ENCODE measurements at regions not wholly inside any gene's neighbourhood (a gene's known extent, or its start where the extent isn't known, plus 50 kb on each side); places are given as distances from the start of the nearest gene placed in this dataset.
"Not testable (repeated sequence)": the region's sequence is repeated elsewhere in the genome, so short reads cannot be mapped to it uniquely, and the experiment has no call there.

DNA sequence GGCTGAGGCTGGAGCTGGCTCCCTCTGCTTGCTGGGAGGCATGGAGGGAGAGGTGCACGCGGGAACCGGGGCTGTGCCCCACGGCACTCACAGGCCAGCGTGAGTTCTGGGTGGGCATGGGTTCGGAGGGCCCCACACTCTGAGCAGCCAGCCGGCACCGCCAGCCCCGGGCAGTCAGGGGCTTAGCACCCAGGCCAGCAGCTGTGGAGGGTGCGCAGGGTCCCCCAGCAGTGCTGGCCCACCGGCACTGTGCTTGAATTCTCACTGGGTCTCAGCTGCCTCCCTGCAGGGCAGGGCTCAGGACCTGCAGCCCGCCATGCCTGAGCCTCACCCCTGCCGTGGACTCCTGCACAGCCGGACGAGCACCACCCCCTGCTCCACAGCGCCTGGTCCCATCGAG, 164.9 kb upstream of the PLD5 start:
- intact Hi-C loops (cut with micrococcal nuclease): no loop called here
- no peaks in the 10 kb centered on the region for H3K36me3 Mint-ChIP-seq (ENCODE audit: low read depth)
- H3K9me3 Mint-ChIP-seq: no peaks in the 10 kb centered on the region
- H3K27ac Mint-ChIP-seq: no peak overlapping the region
- H3K27me3 Mint-ChIP-seq (ENCODE audit: low read depth): no peaks in the 10 kb centered on the region
- H3K4me1 Mint-ChIP-seq (ENCODE audit: low read depth): no peaks in the 10 kb centered on the region
- DNase-seq (ENCODE audit: low spot score): no peak
- no peak overlapping the region for H3K4me3 Mint-ChIP-seq (ENCODE audit: low read depth)

DNA sequence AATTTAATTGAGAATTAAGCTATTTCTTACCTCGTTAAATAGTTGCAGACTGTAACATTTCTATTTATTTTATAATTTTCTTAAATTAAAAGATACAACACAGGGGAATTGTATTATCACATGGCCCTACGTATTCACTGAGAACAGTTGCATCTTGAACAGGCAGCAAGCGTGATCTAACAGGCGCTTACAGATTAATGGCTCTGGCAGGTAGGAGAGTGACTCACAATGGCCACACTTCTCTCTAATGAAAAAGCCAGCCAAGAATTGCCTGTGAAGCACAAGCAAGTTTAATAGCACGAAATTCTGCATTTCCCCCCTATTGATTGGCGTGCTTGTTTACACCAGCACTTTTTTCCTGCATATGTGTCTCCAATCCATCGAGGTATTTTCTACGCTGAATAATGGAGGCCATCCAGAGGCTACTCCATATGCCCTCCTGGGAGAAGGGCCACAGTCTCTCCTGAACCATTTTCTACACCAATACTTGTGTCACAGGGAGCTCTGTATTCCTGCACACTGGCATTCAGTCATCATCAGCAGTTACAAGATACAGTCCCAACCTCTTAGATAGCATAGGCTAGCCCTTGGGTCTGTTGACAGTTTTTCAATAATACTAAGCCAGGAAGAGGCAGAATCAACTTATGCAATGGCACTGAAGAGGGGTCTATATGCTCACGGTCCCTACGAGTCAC, 150.6 kb upstream of the PLD5 start:
- Mint-ChIP-seq H3K27me3 (ENCODE audit: low read depth) (no peaks in the 10 kb centered on the region), H3K4me1 (ENCODE audit: low read depth) (no peaks in the 10 kb centered on the region), H3K9me3 (no peaks in the 10 kb centered on the region), H3K4me3 (ENCODE audit: low read depth) (no peak overlapping the region), H3K27ac (no peak overlapping the region), H3K36me3 (ENCODE audit: low read depth) (no peaks in the 10 kb centered on the region)
- intact Hi-C loops (cut with micrococcal nuclease): no loop called here
- no peak for DNase-seq (ENCODE audit: low spot score)

DNA sequence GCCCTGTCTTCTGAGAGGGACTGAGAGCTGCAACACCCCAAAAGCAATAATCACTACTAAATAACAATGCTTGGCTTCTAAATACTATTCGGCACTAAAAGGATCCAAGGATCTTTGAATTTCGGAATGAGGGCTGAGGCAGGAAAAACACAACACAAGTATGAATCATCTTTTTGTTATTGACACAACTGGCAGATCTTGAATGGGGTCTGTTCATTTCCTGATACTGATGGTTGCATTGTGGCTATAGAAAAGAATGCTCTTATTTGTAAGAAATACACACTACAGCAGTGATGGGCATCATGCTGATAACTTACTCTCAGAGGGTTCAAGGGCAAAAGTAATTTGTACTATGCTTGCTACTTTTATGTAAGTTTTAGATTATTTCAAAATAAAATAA, 149.2 kb upstream of the PLD5 start:
- H3K27ac Mint-ChIP-seq: no peak overlapping the region
- H3K4me1 Mint-ChIP-seq (ENCODE audit: low read depth): no peaks in the 10 kb centered on the region
- no peaks in the 10 kb centered on the region for H3K27me3 Mint-ChIP-seq (ENCODE audit: low read depth)
- no peak overlapping the region for H3K4me3 Mint-ChIP-seq (ENCODE audit: low read depth)
- DNase-seq (ENCODE audit: low spot score): no peak
- intact Hi-C loops (cut with micrococcal nuclease): no loop called here
- H3K9me3 Mint-ChIP-seq: no peaks in the 10 kb centered on the region
- H3K36me3 Mint-ChIP-seq (ENCODE audit: low read depth): no peaks in the 10 kb centered on the region

GRCh38 chr1:242673165-242673564, 148.7 kb upstream of the PLD5 start:
- H3K27ac Mint-ChIP-seq; H3K27me3 Mint-ChIP-seq (ENCODE audit: low read depth); DNase-seq (ENCODE audit: low spot score); H3K36me3 Mint-ChIP-seq (ENCODE audit: low read depth); H3K4me1 Mint-ChIP-seq (ENCODE audit: low read depth); H3K9me3 Mint-ChIP-seq; H3K4me3 Mint-ChIP-seq (ENCODE audit: low read depth); intact Hi-C loops (cut with micrococcal nuclease): not testable (repeated sequence)

DNA sequence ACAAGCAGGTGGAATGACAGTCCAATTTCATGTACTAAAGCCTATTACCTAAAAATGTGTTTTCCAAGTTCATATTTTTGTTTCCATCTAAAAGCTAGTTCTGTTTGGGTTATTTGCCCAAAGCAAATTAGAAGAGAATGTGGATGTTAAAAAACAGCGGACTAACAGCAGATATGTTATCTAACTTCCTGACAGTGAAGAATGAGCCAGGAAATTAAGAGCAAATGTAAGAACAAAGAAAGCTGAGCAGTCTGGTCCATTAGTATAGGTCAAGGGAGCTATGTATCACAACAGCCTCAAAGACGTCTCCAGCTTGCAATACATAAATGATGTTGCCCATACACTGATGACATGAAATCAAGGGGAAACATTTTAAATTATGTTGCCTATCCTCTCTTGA, 145.5 kb upstream of the PLD5 start:
- no peak for DNase-seq (ENCODE audit: low spot score)
- H3K4me3 Mint-ChIP-seq (ENCODE audit: low read depth): no peak overlapping the region
- H3K36me3 Mint-ChIP-seq (ENCODE audit: low read depth): no peaks in the 10 kb centered on the region
- no peak overlapping the region for H3K27ac Mint-ChIP-seq
- intact Hi-C loops (cut with micrococcal nuclease): no loop called here
- H3K27me3 Mint-ChIP-seq (ENCODE audit: low read depth): no peaks in the 10 kb centered on the region
- H3K9me3 Mint-ChIP-seq: peaks cover 3% of the 10 kb centered on the region
- no peaks in the 10 kb centered on the region for H3K4me1 Mint-ChIP-seq (ENCODE audit: low read depth)

DNA sequence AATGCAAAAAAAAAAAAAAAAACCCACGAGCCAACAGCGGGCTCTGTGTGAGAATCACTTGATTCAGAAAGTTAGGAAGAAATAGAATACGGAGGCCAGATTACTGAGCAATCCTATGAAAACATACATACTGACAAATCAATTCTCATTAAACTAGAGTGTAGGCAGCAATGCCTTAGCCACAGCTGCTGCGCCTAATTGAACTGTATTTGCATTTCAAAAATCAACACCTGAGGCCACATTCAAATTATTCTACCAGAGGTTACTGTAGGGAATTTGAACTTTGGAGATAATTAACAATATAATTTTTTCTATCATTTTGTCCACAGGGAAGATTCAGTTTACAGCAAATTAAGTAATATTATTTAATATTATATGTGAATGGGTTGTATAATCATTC, 138.4 kb upstream of the PLD5 start:
- H3K27me3 Mint-ChIP-seq (ENCODE audit: low read depth): no peaks in the 10 kb centered on the region
- no peaks in the 10 kb centered on the region for H3K36me3 Mint-ChIP-seq (ENCODE audit: low read depth)
- H3K4me1 Mint-ChIP-seq (ENCODE audit: low read depth): no peaks in the 10 kb centered on the region
- no peak overlapping the region for H3K27ac Mint-ChIP-seq
- H3K4me3 Mint-ChIP-seq (ENCODE audit: low read depth): no peak overlapping the region
- intact Hi-C loops (cut with micrococcal nuclease): no loop called here
- DNase-seq (ENCODE audit: low spot score): no peak
- H3K9me3 Mint-ChIP-seq: peaks cover 3% of the 10 kb centered on the region

GRCh38 chr1:242653772-242654171, 129.3 kb upstream of the PLD5 start:
- H3K4me3 Mint-ChIP-seq (ENCODE audit: low read depth); H3K27ac Mint-ChIP-seq; H3K4me1 Mint-ChIP-seq (ENCODE audit: low read depth); DNase-seq (ENCODE audit: low spot score); H3K36me3 Mint-ChIP-seq (ENCODE audit: low read depth); H3K9me3 Mint-ChIP-seq; H3K27me3 Mint-ChIP-seq (ENCODE audit: low read depth): not testable (repeated sequence)
- intact Hi-C loops (cut with micrococcal nuclease): loop anchor here (10.0 kb wide), 1 partner anchor 671 kb away; no protein-coding TSS in a partner anchor

DNA sequence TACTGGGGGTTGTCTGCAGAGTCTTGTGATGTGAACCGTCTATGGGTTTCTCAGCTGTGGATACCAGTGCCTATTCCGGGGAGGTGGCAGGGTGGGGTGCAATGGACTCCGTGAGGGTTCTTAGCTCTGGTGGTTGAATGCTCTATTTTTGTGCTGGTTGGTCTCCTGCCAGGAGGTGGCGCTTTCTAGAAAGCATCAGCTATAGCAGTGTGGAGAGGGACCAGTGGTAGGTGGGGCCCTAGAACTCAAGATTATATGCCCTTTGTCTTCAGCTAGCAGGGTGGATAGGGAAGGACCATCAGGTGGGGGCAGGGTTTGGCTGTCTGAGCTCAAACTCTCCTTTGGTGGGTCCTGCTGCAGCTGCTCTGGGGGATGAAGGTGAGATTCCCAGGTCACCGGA, 127.3 kb upstream of the PLD5 start:
- Mint-ChIP-seq H3K27ac (no peak overlapping the region), H3K4me1 (ENCODE audit: low read depth) (no peaks in the 10 kb centered on the region), H3K4me3 (ENCODE audit: low read depth) (no peak overlapping the region), H3K27me3 (ENCODE audit: low read depth) (no peaks in the 10 kb centered on the region), H3K9me3 (no peaks in the 10 kb centered on the region), H3K36me3 (ENCODE audit: low read depth) (no peaks in the 10 kb centered on the region)
- DNase-seq (ENCODE audit: low spot score): no peak
- intact Hi-C loops (cut with micrococcal nuclease): loop anchor here (10.0 kb wide), 1 partner anchor 673 kb away; no protein-coding TSS in a partner anchor

DNA sequence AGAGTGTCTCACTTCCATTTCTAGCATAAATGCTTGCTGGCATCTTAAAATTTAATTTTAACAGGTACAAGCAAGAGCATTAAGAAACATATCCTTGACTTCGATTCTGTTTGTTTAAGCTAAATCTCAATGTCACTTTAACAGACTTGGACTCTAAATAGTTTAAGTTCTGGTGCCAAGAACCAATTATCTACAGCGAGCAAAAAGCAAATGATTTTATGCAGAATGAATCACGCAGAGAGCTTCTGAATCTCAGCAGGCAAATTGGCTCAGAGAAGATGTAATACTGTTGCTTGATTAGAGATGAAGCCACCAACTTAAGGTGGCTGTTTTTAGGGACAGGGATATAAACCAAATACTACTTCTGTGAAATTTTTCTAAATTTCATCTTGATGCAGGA, 117.0 kb upstream of the PLD5 start:
- Mint-ChIP-seq H3K27ac (no peak overlapping the region), H3K9me3 (no peaks in the 10 kb centered on the region), H3K27me3 (ENCODE audit: low read depth) (no peaks in the 10 kb centered on the region), H3K36me3 (ENCODE audit: low read depth) (no peaks in the 10 kb centered on the region), H3K4me1 (ENCODE audit: low read depth) (no peaks in the 10 kb centered on the region), H3K4me3 (ENCODE audit: low read depth) (no peak overlapping the region)
- DNase-seq (ENCODE audit: low spot score): no peak
- intact Hi-C loops (cut with micrococcal nuclease): no loop called here

DNA sequence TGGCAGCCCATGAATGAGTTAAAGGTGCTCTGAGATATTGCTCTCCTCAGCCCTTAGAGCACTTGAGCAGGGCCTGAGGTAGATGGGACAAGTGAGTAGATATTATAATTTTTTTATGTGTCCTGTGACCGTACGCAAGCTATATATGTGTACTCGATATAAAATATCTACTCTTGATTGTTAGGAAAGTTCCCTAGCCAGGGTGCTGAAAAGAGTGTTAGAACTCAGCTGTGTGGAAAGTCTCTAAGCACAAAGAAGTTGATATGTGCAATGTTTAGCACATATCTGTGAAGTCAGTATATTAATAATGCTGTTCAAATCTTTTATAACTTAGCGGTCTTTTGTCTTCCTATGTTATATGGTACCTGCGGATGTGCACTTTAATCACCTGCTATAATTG, 114.6 kb upstream of the PLD5 start:
- Mint-ChIP-seq H3K27ac (no peak overlapping the region), H3K9me3 (no peaks in the 10 kb centered on the region), H3K36me3 (ENCODE audit: low read depth) (no peaks in the 10 kb centered on the region), H3K27me3 (ENCODE audit: low read depth) (no peaks in the 10 kb centered on the region), H3K4me3 (ENCODE audit: low read depth) (no peak overlapping the region), H3K4me1 (ENCODE audit: low read depth) (no peaks in the 10 kb centered on the region)
- intact Hi-C loops (cut with micrococcal nuclease): no loop called here
- no peak for DNase-seq (ENCODE audit: low spot score)

- intact Hi-C loops (cut with micrococcal nuclease): no loop called here
- Mint-ChIP-seq H3K36me3 (ENCODE audit: low read depth) (no peaks in the 10 kb centered on the region), H3K27me3 (ENCODE audit: low read depth) (no peaks in the 10 kb centered on the region), H3K4me3 (ENCODE audit: low read depth) (no peak overlapping the region), H3K9me3 (no peaks in the 10 kb centered on the region), H3K4me1 (ENCODE audit: low read depth) (no peaks in the 10 kb centered on the region), H3K27ac (no peak overlapping the region)
- no peak for DNase-seq (ENCODE audit: low spot score)
These were observed 110.2 kb upstream of the PLD5 start for GRCh38 chr1:242634732-242635131.

- no peaks in the 10 kb centered on the region for H3K36me3 Mint-ChIP-seq (ENCODE audit: low read depth)
- H3K4me3 Mint-ChIP-seq (ENCODE audit: low read depth): no peak overlapping the region
- no peaks in the 10 kb centered on the region for H3K27me3 Mint-ChIP-seq (ENCODE audit: low read depth)
- no peaks in the 10 kb centered on the region for H3K4me1 Mint-ChIP-seq (ENCODE audit: low read depth)
- no peak for DNase-seq (ENCODE audit: low spot score)
- no peaks in the 10 kb centered on the region for H3K9me3 Mint-ChIP-seq
- intact Hi-C loops (cut with micrococcal nuclease): no loop called here
- no peak overlapping the region for H3K27ac Mint-ChIP-seq
These were observed 104.9 kb upstream of the PLD5 start for GRCh38 chr1:242629396-242629795.

DNA sequence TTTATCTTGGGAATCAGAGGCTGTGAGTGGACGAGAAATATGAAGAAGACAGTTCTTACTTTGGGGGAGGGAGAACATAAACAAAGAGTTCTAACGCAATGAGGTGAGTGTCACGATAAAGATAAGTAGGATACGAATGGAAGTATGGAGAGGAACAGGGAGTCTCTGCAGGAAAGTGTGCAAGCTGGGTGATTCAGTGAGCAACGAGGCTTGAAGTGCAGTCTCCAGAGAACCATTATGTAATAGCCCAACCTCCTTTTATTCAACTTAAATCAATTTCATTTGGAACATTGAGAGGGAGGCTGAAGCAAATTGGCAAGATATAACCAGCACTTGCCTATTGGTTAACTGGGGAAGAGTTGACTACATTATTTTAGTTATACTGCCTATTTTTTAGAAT, 99.3 kb upstream of the PLD5 start:
- intact Hi-C loops (cut with micrococcal nuclease): no loop called here
- H3K4me3 Mint-ChIP-seq (ENCODE audit: low read depth): no peak overlapping the region
- DNase-seq (ENCODE audit: low spot score): no peak
- no peak overlapping the region for H3K27ac Mint-ChIP-seq
- H3K9me3 Mint-ChIP-seq: no peaks in the 10 kb centered on the region
- H3K27me3 Mint-ChIP-seq (ENCODE audit: low read depth): no peaks in the 10 kb centered on the region
- H3K4me1 Mint-ChIP-seq (ENCODE audit: low read depth): no peaks in the 10 kb centered on the region
- H3K36me3 Mint-ChIP-seq (ENCODE audit: low read depth): no peaks in the 10 kb centered on the region

- Mint-ChIP-seq H3K27ac (no peak overlapping the region), H3K9me3 (no peaks in the 10 kb centered on the region), H3K36me3 (ENCODE audit: low read depth) (no peaks in the 10 kb centered on the region), H3K4me3 (ENCODE audit: low read depth) (no peak overlapping the region), H3K27me3 (ENCODE audit: low read depth) (no peaks in the 10 kb centered on the region), H3K4me1 (ENCODE audit: low read depth) (no peaks in the 10 kb centered on the region)
- no peak for DNase-seq (ENCODE audit: low spot score)
- intact Hi-C loops (cut with micrococcal nuclease): no loop called here
These were observed 98.6 kb upstream of the PLD5 start for GRCh38 chr1:242623119-242623518.

Data from activated T-helper 2 cell treated with anti-CD3 and anti-CD28 coated beads, Interferon-gamma antibody, Interleukin-2, Interleukin-4, amounts not matched to agents 10 μg/mL and 5 μg/mL and 100 μg/mL, durations not matched to agents 14 hours and 24 hours and 36 hours (primary cell).